ENCODE measurements at regions not wholly inside any gene's neighbourhood (a gene's known extent, or its start where the extent isn't known, plus 50 kb on each side); places are given as distances from the start of the nearest gene placed in this dataset.
A peak's percentile ranks its signal among the peaks of the same experiment; 100 is the strongest.
"Not testable (repeated sequence)": the region's sequence is repeated elsewhere in the genome, so short reads cannot be mapped to it uniquely, and the experiment has no call there.

DNA sequence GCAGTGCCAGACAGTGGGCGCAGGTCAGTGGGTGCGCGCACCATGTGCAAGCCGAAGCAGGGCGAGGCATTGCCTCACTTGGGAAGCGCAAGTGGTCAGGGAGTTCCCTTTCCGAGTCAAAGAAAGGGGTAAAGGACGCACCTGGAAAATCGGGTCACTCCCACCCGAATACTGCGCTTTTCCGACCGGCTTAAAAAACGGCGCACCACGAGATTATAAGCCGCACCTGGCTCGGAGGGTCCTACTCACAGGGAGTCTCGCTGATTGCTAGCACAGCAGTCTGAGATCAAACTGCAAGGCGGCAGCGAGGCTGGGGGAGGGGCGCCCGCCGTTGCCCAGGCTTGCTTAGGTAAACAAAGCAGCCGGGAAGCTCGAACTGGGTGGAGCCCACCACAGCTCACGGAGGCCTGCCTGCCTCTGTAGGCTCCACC, 77.9 kb downstream of the NR4A2 start:
- not testable (repeated sequence) for DNase-seq (ENCODE audit: low read depth); H3K36me3 ChIP-seq (ENCODE audit: control insufficient read depth, insufficient read depth, low read length); H3K27me3 ChIP-seq (ENCODE audit: control insufficient read depth, insufficient read depth, low read length); H3K4me3 ChIP-seq (ENCODE audit: low read depth, low read length); FAIRE-seq

DNA sequence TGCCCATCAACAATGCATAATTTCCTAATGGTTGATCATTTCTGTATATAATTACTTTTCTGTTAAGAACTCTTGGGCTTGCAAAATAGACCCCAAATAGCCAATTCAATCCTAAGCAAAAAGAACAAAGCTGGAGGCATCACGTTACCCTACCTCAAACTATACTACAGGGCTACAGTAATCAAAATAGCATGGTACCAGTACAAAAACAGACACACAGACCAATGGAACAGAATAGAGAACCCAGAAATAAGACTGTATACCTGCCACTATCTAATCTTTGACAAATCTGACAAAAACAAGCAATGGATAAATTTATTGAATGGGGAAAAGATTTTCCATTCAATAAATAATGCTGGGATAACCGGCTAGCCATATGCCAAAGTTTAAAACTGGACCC, 78.8 kb downstream of the NR4A2 start:
- no peak for FAIRE-seq
- H3K27me3 ChIP-seq (ENCODE audit: control insufficient read depth, insufficient read depth, low read length): no peaks in the 10 kb centered on the region
- TF ChIP-seq, protein P1, sequence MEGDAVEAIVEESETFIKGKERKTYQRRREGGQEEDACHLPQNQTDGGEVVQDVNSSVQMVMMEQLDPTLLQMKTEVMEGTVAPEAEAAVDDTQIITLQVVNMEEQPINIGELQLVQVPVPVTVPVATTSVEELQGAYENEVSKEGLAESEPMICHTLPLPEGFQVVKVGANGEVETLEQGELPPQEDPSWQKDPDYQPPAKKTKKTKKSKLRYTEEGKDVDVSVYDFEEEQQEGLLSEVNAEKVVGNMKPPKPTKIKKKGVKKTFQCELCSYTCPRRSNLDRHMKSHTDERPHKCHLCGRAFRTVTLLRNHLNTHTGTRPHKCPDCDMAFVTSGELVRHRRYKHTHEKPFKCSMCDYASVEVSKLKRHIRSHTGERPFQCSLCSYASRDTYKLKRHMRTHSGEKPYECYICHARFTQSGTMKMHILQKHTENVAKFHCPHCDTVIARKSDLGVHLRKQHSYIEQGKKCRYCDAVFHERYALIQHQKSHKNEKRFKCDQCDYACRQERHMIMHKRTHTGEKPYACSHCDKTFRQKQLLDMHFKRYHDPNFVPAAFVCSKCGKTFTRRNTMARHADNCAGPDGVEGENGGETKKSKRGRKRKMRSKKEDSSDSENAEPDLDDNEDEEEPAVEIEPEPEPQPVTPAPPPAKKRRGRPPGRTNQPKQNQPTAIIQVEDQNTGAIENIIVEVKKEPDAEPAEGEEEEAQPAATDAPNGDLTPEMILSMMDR (IDR thresholded peaks at IDR 0.05; ENCODE audit: insufficient read depth, low read length, severe bottlenecking): no peak
- DNase-seq (ENCODE audit: low read depth): no peak
- H3K4me3 ChIP-seq (ENCODE audit: low read depth, low read length): no peak overlapping the region
- no peaks in the 10 kb centered on the region for H3K36me3 ChIP-seq (ENCODE audit: control insufficient read depth, insufficient read depth, low read length)

DNA sequence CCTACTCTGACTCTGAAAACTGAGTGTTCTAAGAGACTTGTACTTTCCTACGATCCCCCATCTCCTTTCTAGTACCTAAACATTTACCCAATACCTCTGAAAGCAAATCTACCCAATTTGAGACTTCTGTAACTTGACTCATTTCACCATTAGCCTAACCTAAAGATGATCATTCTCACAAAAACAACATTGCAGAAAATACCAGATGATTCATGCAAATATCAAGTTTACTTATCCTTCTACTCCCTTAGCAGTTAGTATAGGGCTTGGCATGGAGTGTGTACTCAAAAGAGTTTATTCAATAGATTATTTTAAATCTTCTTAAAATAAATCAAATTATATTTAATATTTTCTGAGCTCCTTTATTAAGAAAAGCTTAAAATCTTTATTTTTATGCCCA, 89.6 kb downstream of the NR4A2 start:
- Histone ChIP-seq H3K27me3 (ENCODE audit: control insufficient read depth, insufficient read depth, low read length) (no peaks in the 10 kb centered on the region), H3K36me3 (ENCODE audit: control insufficient read depth, insufficient read depth, low read length) (no peaks in the 10 kb centered on the region), H3K4me3 (ENCODE audit: low read depth, low read length) (no peak overlapping the region)
- DNase-seq (ENCODE audit: low read depth) (peak; percentile 56), FAIRE-seq (no peak)
- TF ChIP-seq, protein P1 (IDR thresholded peaks at IDR 0.05; ENCODE audit: insufficient read depth, low read length, severe bottlenecking): no peak

DNA sequence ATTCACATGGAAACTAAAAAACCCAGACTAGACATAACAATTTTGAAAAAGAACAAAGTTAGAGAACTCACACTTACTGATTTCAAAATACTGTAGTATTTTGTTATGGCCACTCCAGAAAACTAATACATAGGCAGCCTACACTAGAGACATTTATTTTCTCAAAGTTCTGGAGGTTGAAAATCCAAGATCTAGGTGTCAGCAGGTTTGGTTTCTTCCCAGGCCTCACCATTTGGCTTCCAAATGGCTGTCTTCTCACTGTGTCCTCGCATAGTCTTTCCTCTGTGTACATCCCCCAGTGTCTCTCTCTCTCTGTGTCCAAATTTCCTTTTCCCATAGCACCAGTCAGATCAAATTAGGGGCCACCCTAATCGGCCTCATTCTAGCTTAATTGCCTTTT, 95.0 kb downstream of the NR4A2 start:
- H3K4me3 ChIP-seq (ENCODE audit: low read depth, low read length): no peak overlapping the region
- TF ChIP-seq, protein P1 (IDR thresholded peaks at IDR 0.05; ENCODE audit: insufficient read depth, low read length, severe bottlenecking): no peak
- no peaks in the 10 kb centered on the region for H3K27me3 ChIP-seq (ENCODE audit: control insufficient read depth, insufficient read depth, low read length)
- no peaks in the 10 kb centered on the region for H3K36me3 ChIP-seq (ENCODE audit: control insufficient read depth, insufficient read depth, low read length)
- FAIRE-seq (no peak), DNase-seq (ENCODE audit: low read depth) (no peak)

DNA sequence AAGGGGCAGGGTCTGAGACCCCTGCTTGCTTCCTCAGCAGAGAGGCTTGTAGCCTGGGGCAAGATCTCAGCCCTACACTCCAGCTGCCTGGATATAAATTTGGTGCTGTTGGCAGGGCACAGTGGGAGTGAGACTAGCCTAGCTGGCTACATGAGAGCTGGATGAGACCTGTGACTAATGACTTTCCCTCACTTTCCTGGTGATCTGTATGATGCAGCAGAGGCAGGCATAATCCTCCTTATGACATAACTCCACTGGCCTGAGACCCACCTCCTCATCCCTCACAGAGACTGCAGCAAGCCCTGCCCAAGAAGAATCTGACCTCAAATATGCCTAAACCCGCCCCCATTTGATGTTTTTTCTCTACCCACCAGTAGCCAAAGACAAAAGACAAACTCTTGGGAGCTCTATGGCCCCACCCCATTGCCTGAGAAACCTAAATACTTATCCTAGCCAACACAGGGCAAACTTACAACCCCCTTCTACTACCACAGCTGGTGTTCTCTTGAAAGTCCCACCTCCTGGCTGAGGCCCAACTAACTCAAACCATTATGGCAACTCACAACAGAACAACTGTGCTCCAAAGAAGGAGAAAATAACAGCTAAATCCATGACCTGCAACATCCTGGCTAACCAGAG, 102.7 kb downstream of the NR4A2 start:
- Histone ChIP-seq H3K4me3 (ENCODE audit: low read depth, low read length) (no peak overlapping the region), H3K27me3 (ENCODE audit: control insufficient read depth, insufficient read depth, low read length) (no peaks in the 10 kb centered on the region), H3K36me3 (ENCODE audit: control insufficient read depth, insufficient read depth, low read length) (no peaks in the 10 kb centered on the region)
- FAIRE-seq: no peak
- peak; percentile 27 for DNase-seq (ENCODE audit: low read depth)
- TF ChIP-seq, protein P1 (IDR thresholded peaks at IDR 0.05; ENCODE audit: insufficient read depth, low read length, severe bottlenecking): no peak

DNA sequence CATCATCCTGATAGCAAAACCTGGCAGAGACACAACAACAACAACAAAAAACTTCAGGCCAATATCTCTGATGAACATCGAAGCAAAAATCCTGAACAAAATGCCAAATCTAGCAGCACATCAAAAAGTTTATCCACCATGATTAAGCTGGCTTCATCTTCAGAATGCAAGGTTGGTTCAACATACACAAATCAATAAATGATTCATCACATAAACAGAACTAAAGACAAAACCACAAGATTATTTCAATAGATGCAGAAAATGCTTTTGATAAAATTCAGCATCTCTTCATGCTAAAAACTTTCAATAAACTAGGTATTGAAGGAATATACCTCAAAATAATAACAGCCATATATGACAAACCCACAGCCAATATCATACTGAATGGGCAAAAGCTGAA, 109.2 kb downstream of the NR4A2 start:
- not testable (repeated sequence) for H3K4me3 ChIP-seq (ENCODE audit: low read depth, low read length); DNase-seq (ENCODE audit: low read depth); FAIRE-seq; H3K27me3 ChIP-seq (ENCODE audit: control insufficient read depth, insufficient read depth, low read length); H3K36me3 ChIP-seq (ENCODE audit: control insufficient read depth, insufficient read depth, low read length)

DNA sequence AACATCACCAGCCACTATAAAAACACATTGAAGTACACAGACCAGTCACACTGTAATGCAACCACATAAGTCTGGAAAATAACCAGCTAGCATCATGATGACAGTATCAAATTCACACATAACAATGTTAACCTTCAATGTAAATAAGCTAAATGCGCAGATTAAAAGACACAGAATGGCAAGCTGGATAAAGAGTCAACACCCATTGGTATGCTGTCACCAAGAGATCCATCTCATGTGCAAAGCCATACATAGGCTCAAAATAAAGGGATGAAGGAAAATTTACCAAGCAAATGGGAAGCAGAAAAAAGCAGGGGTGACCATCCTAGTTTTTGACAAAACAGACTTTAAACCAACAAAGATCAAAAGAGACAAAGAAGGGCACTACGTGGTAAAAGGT, 110.8 kb downstream of the NR4A2 start:
- Histone ChIP-seq H3K36me3 (ENCODE audit: control insufficient read depth, insufficient read depth, low read length) (no peaks in the 10 kb centered on the region), H3K4me3 (ENCODE audit: low read depth, low read length) (no peak overlapping the region), H3K27me3 (ENCODE audit: control insufficient read depth, insufficient read depth, low read length) (no peaks in the 10 kb centered on the region)
- FAIRE-seq: no peak
- DNase-seq (ENCODE audit: low read depth): no peak
- TF ChIP-seq, protein P1 (IDR thresholded peaks at IDR 0.05; ENCODE audit: insufficient read depth, low read length, severe bottlenecking): no peak

Measured in bronchial epithelial cell (primary cell).